ENCODE measurements at regions not wholly inside any gene's neighbourhood (a gene's known extent, or its start where the extent isn't known, plus 50 kb on each side); places are given as distances from the start of the nearest gene placed in this dataset.

DNA sequence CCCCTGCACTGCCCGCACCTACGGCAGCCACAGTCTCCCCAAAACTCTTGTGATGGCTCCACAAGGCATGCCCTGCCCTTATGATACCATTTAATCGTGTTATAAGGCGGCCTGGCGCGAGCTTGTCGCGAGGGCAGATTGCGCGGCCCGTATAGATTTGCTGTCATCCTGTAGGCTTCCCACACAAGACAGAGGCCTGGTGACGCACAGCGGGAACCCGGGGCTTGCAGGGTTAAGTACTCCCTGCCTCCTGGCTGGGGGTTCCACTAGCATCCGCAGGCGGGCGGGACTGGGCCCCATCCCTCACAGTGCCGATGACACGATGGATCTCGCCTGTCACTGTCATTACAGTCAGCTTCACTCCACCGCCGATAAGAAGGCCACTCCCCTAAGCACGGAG is 364.9 kb upstream of the IRX2 start:
- 15 to 22% methylated on average over 20 to 22 of the region's 23 CpGs for WGBS, 2 donors
- no peak for DNase-seq (ENCODE audit: low spot score in 2 of 2)
- H3K4me3 ChIP-seq: no peak overlapping the region
- no peak overlapping the region for H3K27ac ChIP-seq
- H3K27me3 ChIP-seq: peaks cover 0 to 20% of the 10 kb centered on the region in 2 donors
- H3K36me3 ChIP-seq: no peaks in the 10 kb centered on the region
- peaks cover 0 to 6% (median 0%) of the 10 kb centered on the region in 4 donors for H3K9me3 ChIP-seq
- H3K4me1 ChIP-seq: no peaks in the 10 kb centered on the region
- TF ChIP-seq POLR2A (IDR thresholded peaks at IDR 0.05) (no peak), CTCF (IDR thresholded peaks at IDR 0.05) (no peak), EP300 (IDR thresholded peaks at IDR 0.05) (no peak)

DNA sequence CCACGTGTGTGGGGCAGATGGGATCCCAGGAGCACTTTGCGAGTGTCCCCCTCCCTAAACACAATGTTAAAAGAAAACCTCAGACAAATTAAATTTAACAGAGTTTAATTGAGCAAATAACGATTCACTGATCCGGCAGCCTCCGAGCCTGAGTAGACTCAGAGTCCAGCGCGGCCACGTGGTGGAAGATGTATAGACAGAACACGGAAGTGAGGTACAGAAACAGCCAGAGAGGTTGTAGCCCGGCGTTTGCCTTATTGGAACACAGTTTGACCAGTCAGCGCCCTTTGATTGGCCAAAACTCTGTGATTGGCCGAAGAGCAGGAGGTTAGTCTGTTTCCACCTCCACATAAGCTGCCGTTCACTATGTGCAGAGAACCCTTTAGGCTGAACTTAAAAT is 363.0 kb upstream of the IRX2 start:
- Histone ChIP-seq H3K4me3 (no peak overlapping the region), H3K27ac (no peak overlapping the region), H3K9me3 (peaks cover 0 to 6% (median 0%) of the 10 kb centered on the region in 4 donors), H3K27me3 (peaks cover 0 to 17% of the 10 kb centered on the region in 2 donors), H3K36me3 (no peaks in the 10 kb centered on the region), H3K4me1 (no peaks in the 10 kb centered on the region)
- TF ChIP-seq CTCF (IDR thresholded peaks at IDR 0.05) (no peak), POLR2A (IDR thresholded peaks at IDR 0.05) (no peak)
- no peak for DNase-seq (ENCODE audit: low spot score in 2 of 2)
- 89 to 94% methylated on average over 14 of the region's 14 CpGs for WGBS, 2 donors

- Histone ChIP-seq H3K36me3 (no peaks in the 10 kb centered on the region), H3K9me3 (peaks cover 0 to 6% (median 0%) of the 10 kb centered on the region in 4 donors), H3K4me3 (no peak overlapping the region), H3K27ac (no peak overlapping the region), H3K27me3 (peaks cover 0 to 4% of the 10 kb centered on the region in 2 donors), H3K4me1 (no peaks in the 10 kb centered on the region)
- whole genome bisulfite sequencing, 2 donors: 88% methylated on average over 9 of the region's 9 CpGs
- no peak for DNase-seq (ENCODE audit: low spot score in 2 of 2)
- TF ChIP-seq POLR2A (IDR thresholded peaks at IDR 0.05) (no peak), CTCF (IDR thresholded peaks at IDR 0.05) (no peak), EP300 (IDR thresholded peaks at IDR 0.05) (no peak)
Measured at GRCh38 chr5:3110371-3110770, 358.9 kb upstream of the IRX2 start.

DNA sequence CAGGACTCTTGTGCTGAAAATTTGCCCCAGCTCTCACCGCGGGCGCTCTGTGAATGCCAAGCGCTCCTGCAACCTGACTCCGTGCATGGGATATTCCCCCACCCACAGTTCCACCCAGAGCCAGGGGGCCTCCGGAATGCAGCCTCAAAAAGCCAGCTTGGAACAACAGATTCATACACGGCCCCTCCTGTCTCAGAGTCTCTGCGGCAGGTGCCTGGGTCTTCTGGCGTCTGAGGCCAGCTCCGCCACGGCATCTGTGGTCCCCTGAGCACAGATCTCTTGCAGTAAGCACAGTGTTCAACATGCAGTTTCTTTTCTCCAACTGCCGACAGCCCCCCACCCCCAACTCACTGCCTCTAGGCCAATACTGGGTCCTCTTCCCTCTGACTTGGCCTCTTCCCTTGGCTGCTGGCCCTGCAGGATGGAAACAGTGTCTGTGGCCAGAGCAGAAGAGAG is 355.7 kb upstream of the IRX2 start:
- Histone ChIP-seq H3K9me3 (no peaks in the 10 kb centered on the region), H3K27me3 (peaks cover 0 to 17% of the 10 kb centered on the region in 2 donors), H3K36me3 (no peaks in the 10 kb centered on the region), H3K27ac (no peak overlapping the region), H3K4me1 (no peaks in the 10 kb centered on the region), H3K4me3 (no peak overlapping the region)
- DNase-seq (ENCODE audit: low spot score in 2 of 2): no peak
- TF ChIP-seq EP300 (IDR thresholded peaks at IDR 0.05): no peak
- no peak for TF ChIP-seq POLR2A (IDR thresholded peaks at IDR 0.05)
- TF ChIP-seq CTCF (IDR thresholded peaks at IDR 0.05): no peak
- WGBS, 2 donors: 28 to 37% methylated on average over 12 of the region's 12 CpGs

DNA sequence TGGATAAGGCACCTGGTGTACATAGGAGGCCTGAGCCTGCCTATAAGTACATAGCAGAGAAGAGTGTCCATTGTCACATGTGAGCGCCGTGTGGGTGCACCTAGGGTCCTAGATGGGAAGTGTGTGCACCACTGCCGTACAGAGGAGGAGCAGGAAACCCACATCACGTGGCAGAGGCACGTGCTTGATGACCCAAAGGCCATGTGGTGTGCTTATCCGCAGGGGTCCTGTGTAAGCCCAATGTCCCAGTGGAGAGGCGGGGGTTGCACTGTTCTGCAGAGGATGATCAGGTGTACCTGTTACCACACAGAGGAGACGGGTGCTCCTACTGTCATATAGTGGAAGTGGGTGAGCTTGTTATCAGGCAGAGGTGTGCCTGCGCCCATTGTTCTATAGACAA is 354.1 kb upstream of the IRX2 start:
- WGBS, 2 donors: 59 to 61% methylated on average over 8 to 9 of the region's 9 CpGs
- Histone ChIP-seq H3K4me3 (no peak overlapping the region), H3K27me3 (peaks cover 0 to 17% of the 10 kb centered on the region in 2 donors), H3K36me3 (no peaks in the 10 kb centered on the region), H3K9me3 (no peaks in the 10 kb centered on the region), H3K4me1 (no peaks in the 10 kb centered on the region), H3K27ac (no peak overlapping the region)
- no peak for TF ChIP-seq POLR2A (IDR thresholded peaks at IDR 0.05)
- no peak for TF ChIP-seq EP300 (IDR thresholded peaks at IDR 0.05)
- no peak for TF ChIP-seq CTCF (IDR thresholded peaks at IDR 0.05)
- DNase-seq (ENCODE audit: low spot score in 2 of 2): no peak

Data from tibial nerve (tissue), 4 donors.